ENCODE measurements at regions not wholly inside any gene's neighbourhood (a gene's known extent, or its start where the extent isn't known, plus 50 kb on each side); places are given as distances from the start of the nearest gene placed in this dataset.

DNA sequence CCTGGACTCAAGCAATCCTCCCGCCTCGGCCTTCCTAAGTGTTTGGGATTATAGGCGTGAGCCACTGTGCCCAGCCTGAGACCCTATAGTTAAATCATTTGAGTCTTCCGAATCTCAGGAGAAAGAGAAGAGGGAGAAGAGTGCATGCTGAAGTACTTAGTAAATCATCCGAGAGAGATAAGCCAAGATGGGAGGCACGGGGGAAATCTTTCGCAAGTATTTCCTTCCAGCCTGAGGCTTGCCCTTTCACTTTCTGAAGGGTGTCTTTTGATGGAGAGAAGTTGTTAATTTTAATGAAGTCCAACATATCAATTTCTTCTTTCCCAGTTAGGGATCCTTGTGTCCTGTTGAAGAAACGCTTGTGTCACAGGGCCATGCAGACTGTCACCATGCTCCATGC lies 97.1 kb upstream of the SLC6A6 start:
- TF ChIP-seq, protein P1, sequence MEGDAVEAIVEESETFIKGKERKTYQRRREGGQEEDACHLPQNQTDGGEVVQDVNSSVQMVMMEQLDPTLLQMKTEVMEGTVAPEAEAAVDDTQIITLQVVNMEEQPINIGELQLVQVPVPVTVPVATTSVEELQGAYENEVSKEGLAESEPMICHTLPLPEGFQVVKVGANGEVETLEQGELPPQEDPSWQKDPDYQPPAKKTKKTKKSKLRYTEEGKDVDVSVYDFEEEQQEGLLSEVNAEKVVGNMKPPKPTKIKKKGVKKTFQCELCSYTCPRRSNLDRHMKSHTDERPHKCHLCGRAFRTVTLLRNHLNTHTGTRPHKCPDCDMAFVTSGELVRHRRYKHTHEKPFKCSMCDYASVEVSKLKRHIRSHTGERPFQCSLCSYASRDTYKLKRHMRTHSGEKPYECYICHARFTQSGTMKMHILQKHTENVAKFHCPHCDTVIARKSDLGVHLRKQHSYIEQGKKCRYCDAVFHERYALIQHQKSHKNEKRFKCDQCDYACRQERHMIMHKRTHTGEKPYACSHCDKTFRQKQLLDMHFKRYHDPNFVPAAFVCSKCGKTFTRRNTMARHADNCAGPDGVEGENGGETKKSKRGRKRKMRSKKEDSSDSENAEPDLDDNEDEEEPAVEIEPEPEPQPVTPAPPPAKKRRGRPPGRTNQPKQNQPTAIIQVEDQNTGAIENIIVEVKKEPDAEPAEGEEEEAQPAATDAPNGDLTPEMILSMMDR (IDR thresholded peaks at IDR 0.05) = no peak
- intact Hi-C loops (cut with DNase I) = no loop called here
- no peaks in the 10 kb centered on the region for H3K27me3 ChIP-seq
- no peaks in the 10 kb centered on the region for H3K36me3 ChIP-seq
- H3K9ac ChIP-seq (ENCODE audit: low read depth in 2 of 2, low read length in 2 of 2) = no peak overlapping the region
- no peaks in the 10 kb centered on the region for H3K4me1 ChIP-seq
- no peak for DNase-seq
- no peak overlapping the region for H3K27ac ChIP-seq
- no peak overlapping the region for H3K4me3 ChIP-seq
- H3K9me3 ChIP-seq = no peaks in the 10 kb centered on the region

DNA sequence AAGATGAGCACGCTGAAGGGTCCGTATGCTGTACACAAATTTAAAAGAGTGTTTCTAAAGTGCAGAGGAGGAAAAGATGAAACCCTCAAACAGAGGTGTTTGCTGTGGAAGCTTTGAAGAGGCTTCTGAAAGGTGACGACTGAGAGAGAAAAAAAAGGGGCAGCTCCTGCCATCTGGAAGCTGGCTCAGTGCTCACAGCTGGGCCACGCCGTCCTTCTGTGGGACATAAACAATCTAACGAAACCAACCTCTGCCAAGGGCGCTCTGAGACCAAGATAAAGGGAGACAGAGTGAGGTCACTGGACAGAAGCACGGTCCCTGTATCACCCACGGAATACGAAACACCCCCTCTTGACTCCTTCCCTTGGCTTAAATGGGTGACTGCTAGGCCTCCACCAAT lies 96.3 kb upstream of the SLC6A6 start:
- TF ChIP-seq, protein P1 (IDR thresholded peaks at IDR 0.05) = no peak
- DNase-seq = no peak
- intact Hi-C loops (cut with DNase I) = no loop called here

DNA sequence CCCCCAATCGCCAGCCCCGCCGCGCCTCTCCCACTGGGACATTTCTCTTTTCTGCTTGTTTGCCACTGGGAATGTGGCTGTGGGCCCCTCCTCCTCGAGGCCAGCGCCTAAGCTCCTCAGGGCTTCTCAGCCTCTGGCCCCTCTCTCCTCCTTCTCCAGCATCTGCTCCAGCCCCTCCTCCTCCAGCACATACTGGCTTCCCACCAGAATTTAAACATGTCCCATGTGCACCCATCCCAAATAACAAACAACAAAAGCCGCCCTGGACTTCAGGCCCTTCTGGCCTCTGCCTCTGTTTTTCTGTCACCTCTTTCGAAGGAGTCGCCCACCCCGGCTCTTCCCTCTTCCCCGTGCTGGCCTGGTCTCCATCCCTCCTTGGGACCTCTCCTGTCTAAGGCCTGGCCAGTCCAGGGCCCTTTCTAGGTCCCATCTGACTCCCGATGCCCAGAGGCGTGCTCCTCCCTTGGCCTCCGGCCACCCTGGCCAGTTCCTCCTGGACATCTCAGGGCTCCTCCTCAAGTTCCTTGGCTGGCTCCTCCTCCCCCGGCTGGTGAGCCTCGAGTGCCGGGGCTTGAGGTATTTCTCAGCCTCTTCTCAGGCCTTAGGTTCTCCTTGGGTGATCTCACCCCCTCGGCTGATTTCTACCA lies 94.6 kb upstream of the SLC6A6 start:
- TF ChIP-seq, protein P1 (IDR thresholded peaks at IDR 0.05) = no peak
- intact Hi-C loops (cut with DNase I) = no loop called here
- H3K27ac ChIP-seq = no peak overlapping the region
- H3K4me1 ChIP-seq = no peaks in the 10 kb centered on the region
- H3K4me3 ChIP-seq = no peak overlapping the region
- DNase-seq = no peak
- no peak overlapping the region for H3K9ac ChIP-seq (ENCODE audit: low read depth in 2 of 2, low read length in 2 of 2)
- no peaks in the 10 kb centered on the region for H3K36me3 ChIP-seq
- no peaks in the 10 kb centered on the region for H3K9me3 ChIP-seq
- no peaks in the 10 kb centered on the region for H3K27me3 ChIP-seq

More for the DNA sequence above, 96.3 kb upstream of the SLC6A6 start:
- Histone ChIP-seq H3K36me3 (no peaks in the 10 kb centered on the region), H3K27me3 (no peaks in the 10 kb centered on the region), H3K4me1 (no peaks in the 10 kb centered on the region), H3K9ac (ENCODE audit: low read depth in 2 of 2, low read length in 2 of 2) (no peak overlapping the region), H3K9me3 (no peaks in the 10 kb centered on the region), H3K4me3 (no peak overlapping the region), H3K27ac (no peak overlapping the region)

DNA sequence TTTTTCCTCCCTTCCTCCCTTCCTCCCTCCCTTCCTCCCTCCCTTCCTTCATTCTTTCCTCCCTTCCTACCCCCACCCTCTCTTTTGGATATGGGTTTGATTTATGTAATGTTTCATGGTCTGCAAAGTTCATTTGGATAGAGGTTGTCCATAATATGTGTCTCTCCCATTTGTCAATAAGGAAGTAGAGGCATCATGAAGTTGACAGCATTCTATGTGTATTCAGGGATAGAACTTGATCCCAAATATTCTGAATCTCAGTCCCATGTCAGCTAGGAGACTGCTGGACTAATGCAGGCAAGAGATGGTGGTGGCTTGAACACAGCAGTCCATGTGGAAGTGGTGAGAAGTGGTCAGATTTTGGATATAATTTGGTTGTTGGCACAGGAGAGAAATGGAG lies 90.7 kb upstream of the SLC6A6 start:
- TF ChIP-seq, protein P1 (IDR thresholded peaks at IDR 0.05) = no peak

DNA sequence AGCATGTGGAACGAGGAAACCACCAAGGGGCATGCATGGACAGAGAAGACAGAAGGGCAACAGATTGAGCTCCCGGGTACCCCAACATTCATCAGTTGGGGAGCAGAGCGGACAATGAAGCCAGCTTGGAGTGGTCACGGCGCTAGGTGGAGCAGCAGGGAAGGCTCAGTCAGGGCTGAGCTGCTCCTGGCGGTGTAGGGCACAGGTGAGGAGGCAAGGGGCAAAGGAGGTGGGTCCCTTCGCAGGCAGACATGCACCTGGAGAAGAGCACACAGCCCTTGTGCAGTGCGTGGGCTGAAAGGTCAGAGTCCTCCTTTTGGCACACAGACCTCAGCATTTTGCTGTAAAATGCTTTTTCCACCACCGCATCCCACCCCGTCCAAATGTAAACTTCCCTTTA lies 90.0 kb upstream of the SLC6A6 start:
- TF ChIP-seq, protein P1 (IDR thresholded peaks at IDR 0.05) = no peak
- Histone ChIP-seq H3K9me3 (no peaks in the 10 kb centered on the region), H3K4me3 (no peak overlapping the region), H3K27me3 (no peaks in the 10 kb centered on the region), H3K27ac (no peak overlapping the region), H3K4me1 (no peaks in the 10 kb centered on the region), H3K9ac (ENCODE audit: low read depth in 2 of 2, low read length in 2 of 2) (no peak overlapping the region), H3K36me3 (no peaks in the 10 kb centered on the region)
- intact Hi-C loops (cut with DNase I) = no loop called here
- DNase-seq = no peak

More for the DNA sequence above, 90.7 kb upstream of the SLC6A6 start:
- Histone ChIP-seq H3K9me3 (no peaks in the 10 kb centered on the region), H3K4me3 (no peak overlapping the region), H3K4me1 (no peaks in the 10 kb centered on the region), H3K27ac (no peak overlapping the region), H3K36me3 (no peaks in the 10 kb centered on the region), H3K27me3 (no peaks in the 10 kb centered on the region), H3K9ac (ENCODE audit: low read depth in 2 of 2, low read length in 2 of 2) (no peak overlapping the region)
- intact Hi-C loops (cut with DNase I) = no loop called here
- no peak for DNase-seq

Data from colonic mucosa (tissue), 4 donors.